GM19468 (cell line): ENCODE measurements at regions not wholly inside any gene's neighbourhood (a gene's known extent, or its start where the extent isn't known, plus 50 kb on each side); places are given as distances from the start of the nearest gene placed in this dataset.

Experiments
- ATAC-seq: cut with Tn5 transposase; IDR thresholded peaks from one replicate; pipeline ENCODE4 v1.9.1; 2021; ENCODE audit warnings: mild to moderate bottlenecking, moderate library complexity, moderate number of reproducible peaks; ENCODE audit not compliant: unreplicated experiment; ENCODE audit errors: extremely low read depth

DNA sequence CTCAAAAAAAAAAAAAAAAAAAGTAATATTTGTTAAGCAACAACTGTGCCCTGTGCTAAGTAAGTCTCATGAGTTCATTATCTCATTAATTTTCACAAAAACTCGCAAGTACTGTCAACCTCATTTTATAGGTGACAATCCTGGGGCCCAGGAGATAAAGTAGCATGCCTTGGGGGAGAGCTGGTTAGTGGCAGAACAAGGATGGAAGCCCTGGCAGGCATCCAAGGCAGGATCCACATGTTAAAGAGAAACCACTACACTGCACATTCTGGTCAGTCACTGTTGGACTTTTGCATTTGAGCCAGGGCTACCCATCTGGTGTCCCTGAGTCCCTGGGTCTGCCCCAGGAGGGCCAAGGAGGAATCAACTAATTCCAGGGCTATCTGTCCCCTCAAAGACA is 54.6 kb downstream of the ZFP36L2 start:
- ATAC-seq: no peak

DNA sequence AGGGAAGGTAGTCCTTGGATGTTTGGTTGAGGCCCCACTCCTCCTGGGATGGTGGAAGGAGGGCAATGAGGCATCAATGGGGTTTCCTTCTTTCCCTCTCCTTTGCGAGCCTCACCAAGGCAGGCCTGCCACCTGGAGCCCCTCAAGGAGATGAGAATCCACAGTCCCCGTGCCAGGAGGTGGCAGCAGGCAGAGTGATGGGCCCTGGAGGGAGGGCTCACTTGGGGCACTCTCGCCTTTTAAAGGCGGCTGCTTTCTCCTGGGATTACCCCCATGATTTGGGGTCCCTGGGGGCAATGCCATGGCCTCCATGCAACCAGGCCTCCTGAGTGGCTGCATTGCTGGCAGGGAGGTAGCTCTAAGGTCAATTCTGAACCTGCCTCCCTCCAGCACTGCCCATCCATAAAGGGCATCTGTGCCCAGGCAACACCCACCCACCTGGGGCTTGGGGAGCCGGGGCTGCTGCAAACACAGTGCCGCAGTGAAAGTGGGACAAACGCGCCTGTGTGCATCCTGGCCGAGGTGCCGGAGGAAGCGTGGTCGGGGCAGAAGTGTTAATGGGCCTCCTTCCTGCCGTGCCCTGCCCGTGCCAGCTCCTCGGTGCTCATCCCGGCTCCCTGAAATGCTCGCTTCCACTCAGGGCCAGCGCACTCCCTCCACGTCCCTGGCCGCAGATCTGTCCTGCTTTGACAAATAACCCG is 55.9 kb downstream of the ZFP36L2 start:
- ATAC-seq: no peak

- no peak for ATAC-seq
Observed at GRCh38 chr2:43169987-43170386, 56.4 kb downstream of the ZFP36L2 start.

DNA sequence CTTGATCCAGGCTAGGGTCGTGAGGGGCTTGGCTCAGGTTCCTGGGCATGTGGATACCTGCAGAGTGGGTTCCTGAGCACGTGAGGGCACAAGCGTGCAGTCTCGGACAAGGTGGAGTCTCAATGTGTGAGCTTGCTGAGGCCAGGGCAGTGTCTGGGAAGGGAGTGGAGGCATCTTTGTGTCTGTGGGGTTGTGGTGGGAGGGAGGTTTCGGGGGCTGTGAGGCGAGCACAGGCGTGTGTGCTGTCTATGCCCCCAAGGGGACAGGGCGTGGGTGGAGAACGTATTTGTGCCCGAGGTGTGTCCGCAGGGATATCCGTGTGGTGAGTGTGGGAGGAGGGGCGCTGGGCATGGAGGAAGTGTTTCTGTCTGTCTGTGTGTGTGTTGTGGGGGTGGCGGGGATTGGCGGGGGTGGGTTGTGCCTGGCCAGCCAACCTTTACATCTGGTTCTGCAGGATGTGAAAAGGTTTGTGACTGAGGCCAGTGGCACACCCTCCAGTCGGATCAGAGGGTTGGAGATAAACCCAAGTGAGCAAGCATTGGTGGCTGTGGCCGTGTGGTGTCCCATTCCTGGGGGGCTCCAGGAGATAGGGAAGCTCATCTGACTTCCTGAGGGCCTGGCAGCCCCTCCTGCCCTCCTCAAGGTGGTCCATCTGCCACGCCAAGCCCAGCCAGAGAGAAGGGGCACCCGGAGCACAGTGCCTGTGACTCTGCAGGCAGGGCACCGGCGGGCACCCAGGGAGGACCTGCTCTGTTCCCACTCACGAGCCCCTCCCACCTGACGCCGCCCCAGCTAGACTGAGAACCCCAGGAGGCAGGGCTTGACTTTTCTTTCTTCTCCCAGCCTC is 57.1 kb downstream of the ZFP36L2 start:
- ATAC-seq: no peak

DNA sequence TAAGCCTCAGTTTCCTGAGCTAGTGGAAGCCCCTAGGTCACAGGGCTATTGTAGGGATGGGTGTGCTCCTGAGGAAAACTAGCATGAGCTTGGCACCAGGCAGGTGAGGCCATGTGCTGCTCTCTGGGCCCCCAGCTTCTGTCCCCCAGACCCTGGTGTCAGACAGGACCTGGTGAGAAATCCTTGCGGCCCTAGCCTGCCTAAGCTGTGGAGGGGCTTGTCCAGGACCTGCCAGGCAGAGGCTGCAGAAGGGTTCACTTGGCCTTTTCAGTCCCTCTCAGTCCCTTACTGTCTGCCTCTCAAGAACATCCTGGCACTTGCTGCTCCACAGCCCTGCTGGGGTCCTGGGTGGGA is 58.4 kb downstream of the ZFP36L2 start:
- no peak for ATAC-seq

- ATAC-seq: no peak
Observed at GRCh38 chr2:43165378-43166069, 60.9 kb downstream of the ZFP36L2 start.

DNA sequence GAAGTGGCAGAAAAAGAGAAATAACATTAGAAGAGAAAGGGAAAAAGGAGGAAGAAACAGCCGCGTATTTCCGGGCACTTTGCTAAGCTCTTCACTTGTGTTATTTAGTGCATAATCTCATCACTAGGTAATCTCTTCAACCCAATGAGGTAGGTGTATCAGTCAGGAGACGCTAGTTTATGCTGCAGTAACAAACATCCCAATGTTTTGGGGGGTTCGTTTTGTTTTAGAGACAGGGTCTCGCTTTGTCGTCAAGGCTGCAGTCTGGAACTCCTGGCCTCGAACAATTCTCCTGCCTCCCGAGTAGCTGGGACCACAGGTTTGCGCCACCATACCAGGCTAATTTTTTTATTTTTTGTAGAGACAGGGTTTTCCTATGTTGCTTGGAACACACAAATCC is 61.7 kb downstream of the ZFP36L2 start:
- no peak for ATAC-seq

- no peak for ATAC-seq
Observed at GRCh38 chr2:43163584-43164270, 62.7 kb downstream of the ZFP36L2 start.

DNA sequence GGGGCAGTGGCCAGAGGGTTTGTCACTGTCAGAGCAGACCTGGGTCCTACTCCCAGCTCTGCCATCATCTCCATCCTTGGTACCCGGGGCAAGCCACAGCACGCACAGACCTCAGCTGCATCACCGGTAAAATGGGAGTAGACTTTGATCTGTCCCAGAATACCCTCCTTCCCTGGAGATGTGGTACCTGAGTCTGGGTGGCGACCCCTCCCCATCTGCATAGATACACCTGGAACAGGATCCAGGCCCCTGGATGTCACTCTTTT is 64.0 kb downstream of the ZFP36L2 start:
- no peak for ATAC-seq

DNA sequence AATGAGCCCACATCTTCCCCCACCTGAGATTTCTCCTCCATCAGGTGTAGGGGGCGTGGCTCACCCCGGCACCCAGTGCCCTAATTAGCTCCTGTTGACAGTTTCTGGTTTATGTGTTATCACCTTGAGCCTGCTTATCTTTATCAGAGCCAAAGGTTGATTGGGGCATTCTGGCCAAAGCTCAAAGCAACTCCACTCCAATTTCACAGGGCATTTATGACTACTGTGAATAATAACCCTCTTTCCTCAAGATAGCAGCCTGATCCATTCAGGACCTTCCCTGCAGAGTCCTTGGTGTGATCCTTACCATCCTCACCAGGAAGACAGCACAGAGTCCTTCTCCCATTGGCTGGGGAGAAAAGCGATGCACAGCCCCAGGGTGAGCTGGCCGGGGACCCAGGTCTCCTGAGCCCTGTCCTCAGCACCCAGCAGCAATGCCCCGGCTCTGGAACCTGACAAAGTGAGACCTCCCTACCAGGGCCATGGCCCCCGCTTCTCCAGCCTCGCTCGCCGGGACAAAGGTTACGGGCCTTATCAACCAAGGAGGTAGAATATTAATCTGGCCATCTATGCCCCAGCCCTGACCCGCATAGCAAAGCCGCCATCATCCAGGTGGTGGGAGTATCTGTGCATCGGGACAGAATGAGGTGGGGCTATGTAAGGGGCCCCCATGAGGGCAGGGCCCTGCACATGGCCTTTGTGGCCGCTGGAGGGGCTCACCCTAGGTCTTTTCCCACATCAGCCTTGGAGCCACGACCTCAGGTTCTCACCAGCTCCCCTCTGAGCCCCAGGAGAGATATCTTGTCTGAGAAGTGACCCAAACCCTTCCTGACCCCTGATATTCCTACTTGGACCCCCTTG is 64.5 kb downstream of the ZFP36L2 start:
- ATAC-seq: no peak

DNA sequence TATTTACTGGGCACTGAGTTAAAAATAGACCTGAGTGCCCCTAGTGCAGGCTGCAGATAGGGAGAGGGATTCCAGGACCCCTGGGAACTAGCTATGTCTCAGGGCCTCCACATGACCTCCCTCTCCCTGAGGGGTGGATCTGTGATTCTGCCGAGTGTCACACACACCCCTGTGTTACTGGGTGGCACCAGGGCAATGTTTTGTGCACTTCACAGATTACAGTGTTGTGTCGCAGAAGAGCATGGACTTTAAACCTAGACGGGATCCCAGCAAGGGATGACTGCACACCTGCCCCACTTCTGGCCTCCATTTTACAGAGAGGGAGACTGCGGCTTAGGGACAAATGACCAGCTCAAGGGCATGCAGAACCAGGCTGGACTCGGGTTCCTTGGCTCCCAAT is 65.6 kb downstream of the ZFP36L2 start:
- no peak for ATAC-seq

- ATAC-seq: no peak
Observed at GRCh38 chr2:43159797-43160196, 66.6 kb downstream of the ZFP36L2 start.

DNA sequence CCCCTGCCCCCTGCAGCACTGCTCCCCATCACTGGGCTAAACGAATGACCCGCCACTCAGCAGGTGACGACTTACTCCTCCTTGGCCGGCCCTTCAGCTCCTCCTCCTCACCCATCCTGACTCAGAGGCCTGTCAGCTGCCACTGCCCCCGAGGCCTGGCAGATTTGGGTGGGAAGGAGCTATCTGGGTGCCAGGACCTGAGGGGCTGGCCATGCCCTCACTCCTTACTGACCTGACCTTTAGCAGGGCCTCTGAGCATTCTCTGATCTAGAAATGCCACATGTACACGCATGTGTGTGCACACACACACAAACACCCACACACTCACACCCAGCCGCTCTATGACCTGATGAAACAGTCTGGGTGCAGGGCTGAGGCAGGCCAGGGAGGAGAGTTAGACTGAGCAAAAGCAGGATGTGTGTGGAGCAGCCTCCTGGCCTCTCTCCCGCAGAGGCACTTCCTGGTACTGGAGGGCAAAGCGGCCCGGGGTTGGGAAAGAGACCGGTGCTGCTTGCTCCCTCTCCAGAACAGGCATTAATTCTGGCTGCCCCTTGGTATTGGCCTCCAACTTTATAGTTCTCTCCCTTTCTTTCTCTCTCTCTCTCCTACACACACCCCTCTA is 68.0 kb downstream of the ZFP36L2 start:
- ATAC-seq: no peak

DNA sequence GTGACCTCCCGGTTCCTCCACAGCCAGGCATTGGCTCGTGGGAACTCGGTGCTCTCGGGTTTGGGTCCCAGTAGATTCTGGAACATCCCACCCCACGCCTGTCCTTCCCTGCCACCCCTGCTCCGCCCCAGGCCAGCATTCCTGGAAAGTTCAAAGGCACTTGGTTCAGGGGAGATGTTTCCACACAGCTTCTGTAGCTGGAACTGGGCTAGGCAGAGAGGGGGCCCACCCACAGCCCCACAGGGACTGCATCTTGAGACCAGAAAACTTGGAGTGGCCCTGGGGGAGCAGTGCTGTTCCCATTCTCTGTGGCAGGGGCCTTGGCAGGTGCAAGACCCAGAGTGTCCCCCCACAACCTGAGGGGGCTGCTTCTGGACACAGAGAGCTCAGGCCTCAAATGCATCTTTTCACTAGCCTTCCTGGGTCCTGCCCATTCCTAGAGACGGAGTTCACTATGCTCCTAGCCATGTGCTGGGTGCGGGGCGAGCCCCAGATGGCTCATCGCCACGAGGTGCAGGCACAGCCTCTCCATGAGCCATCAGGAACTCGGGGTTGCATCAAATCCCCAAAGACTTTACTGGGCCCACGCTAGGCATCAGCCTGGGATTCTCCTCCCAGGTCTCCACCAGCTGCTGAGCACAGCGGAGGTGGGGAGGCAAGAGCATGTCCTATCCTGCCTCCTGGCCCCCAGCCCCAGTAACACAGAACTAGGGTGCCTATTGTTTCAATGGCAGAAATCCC is 68.7 kb downstream of the ZFP36L2 start:
- no peak for ATAC-seq

- no peak for ATAC-seq
Observed at GRCh38 chr2:43155851-43156411, 70.5 kb downstream of the ZFP36L2 start.

- no peak for ATAC-seq
Observed at GRCh38 chr2:43154685-43155084, 71.7 kb downstream of the ZFP36L2 start.

DNA sequence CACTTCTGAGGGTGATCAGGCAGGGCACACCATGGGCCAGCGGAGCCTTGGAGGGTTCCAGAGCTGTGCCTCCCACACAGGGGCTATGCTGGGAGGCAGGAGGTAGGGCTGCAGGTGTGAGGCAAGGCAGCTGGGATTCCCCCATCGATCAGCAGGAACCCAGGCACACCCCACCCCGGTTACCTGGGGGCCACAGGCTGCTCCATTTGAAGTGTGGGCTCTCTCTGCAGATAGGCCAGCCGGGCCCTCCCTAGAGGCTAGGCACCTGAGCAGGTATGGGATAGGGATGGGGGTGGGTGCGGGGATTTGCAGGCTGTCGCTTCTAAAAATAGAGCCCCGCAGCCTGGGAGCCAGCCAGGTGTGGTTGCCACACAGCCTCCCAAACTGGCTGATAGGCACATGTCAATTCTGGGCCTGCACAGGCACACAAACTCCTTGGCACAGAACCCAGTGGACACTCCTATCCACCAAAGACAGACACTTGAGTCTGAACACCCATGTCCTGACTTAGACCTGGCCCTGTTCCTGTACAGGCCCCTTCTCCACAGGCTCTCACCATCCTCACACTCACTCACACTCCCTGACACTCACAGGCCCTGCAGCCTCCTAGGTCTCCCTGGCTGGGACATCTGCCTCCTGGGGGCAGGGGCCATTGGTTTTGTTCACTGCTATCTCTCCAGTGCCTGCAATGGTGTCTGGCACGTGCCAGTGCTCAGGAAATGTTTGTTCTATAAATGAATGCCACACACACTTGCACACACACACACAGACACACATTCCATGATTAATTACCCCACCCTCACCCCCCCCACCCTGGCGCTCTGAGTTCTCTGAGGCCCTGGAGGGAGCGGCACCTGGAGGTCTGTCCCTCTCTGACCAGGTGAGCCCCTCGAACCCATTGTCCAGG is 73.4 kb downstream of the ZFP36L2 start:
- no peak for ATAC-seq

DNA sequence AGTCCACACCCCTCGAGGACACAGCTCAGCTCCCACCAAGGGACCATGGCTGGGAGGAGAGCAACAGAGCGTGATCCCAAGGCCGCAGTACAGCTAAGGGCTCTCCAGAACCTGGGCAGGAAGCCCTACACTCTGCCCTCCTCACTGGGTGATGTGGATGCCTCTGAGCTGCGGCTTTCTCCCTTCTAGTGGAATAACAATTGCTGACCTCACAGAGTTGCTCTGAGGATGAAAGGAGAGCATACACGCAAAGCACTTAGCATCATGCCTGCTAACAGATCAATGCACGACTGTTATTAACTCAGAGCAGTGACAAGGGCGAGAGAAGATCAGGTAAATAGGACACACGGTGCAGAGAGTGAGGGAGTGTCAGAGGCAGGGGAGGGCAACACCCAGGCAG is 74.2 kb downstream of the ZFP36L2 start:
- no peak for ATAC-seq
